Motor neuron (in vitro differentiated cells): ENCODE measurements at regions not wholly inside any gene's neighbourhood (a gene's known extent, or its start where the extent isn't known, plus 50 kb on each side); places are given as distances from the start of the nearest gene placed in this dataset.
"Not testable (repeated sequence)": the region's sequence is repeated elsewhere in the genome, so short reads cannot be mapped to it uniquely, and the experiment has no call there.

Source experiments
- ATAC-seq, 8 experiments: fragments of 200-7000 bp; cut with Tn5 transposase; replicated peaks in 6 of 8; 2 replicates each; pipeline ENCODE4 v1.8.0; 2021; ENCODE audit warnings: mild to moderate bottlenecking in 8 of 8, moderate library complexity in 8 of 8
- H3K27ac ChIP-seq, 2 donors: fragments of 250-450 bp; sonication (Bioruptor Pico); 2 replicates each; pipeline ENCODE4 v1.9.0; 2021; ENCODE audit warnings: antibody characterized with exemption in 2 of 2, mild to moderate bottlenecking in 2 of 2, moderate library complexity in 1 of 2
- H3K4me1 ChIP-seq, 2 donors: fragments of 250-450 bp; sonication (Bioruptor Pico); replicated peaks in 1 of 2; 2 replicates each; pipeline ENCODE4 v1.6.1; 2021; ENCODE audit warnings: antibody characterized with exemption in 2 of 2, mild to moderate bottlenecking in 2 of 2, moderate library complexity in 1 of 2
- H3K4me3 ChIP-seq, 5 donors: fragments of 250-450 bp; sonication (Bioruptor Pico); 2 replicates each; pipeline ENCODE4 v1.9.0; 2021; ENCODE audit warnings: antibody characterized with exemption in 5 of 5, mild to moderate bottlenecking in 5 of 5, moderate library complexity in 4 of 5
- WGBS, 10 experiments: fragments of 450-650 bp; shearing (Covaris generic); methylation state at CpG; one replicate each; pipeline ENCODE4 v1.0.0; 2022; 5-methylcytosine and 5-hydroxymethylcytosine counted together
- in situ Hi-C, 9 experiments: fragments of 400-800 bp; cut with MboI; loops; one replicate each; pipeline ENCODE4 v1.15.0; 2021; ENCODE audit warnings: low sequenced_read_pairs in 9 of 9, low pct_unique_long_range_greater_than_20kb in 2 of 9; ENCODE audit not compliant: unreplicated experiment in 9 of 9

- H3K4me3 ChIP-seq, ATAC-seq, H3K4me1 ChIP-seq, in situ Hi-C loops, H3K27ac ChIP-seq: not testable (repeated sequence)
- WGBS, 10 experiments, result 63 to 100% (median 78%) methylated on average over 1 to 9 of the region's 13 CpGs; no CpG with 5 or more reads in 4 of the 10 experiments
These were observed 941.9 kb downstream of the C4orf33 start for GRCh38 chr4:130037866-130038265.

- in situ Hi-C loops, ATAC-seq: not testable (repeated sequence)
These were observed 942.6 kb downstream of the C4orf33 start for GRCh38 chr4:130038540-130038939.

GRCh38 chr4:130043732-130044160 is 947.8 kb downstream of the C4orf33 start:
- WGBS, 10 experiments, result 0 to 100% (median 62%) methylated on average over 1 of the region's 1 CpG; no CpG with 5 or more reads in 2 of the 10 experiments
- Histone ChIP-seq H3K27ac (no peak overlapping the region), H3K4me3 (no peak overlapping the region), H3K4me1 (no peaks in the 10 kb centered on the region)
- ATAC-seq, result no peak
- in situ Hi-C loops, result no loop called here

More at GRCh38 chr4:130038540-130038939, 942.6 kb downstream of the C4orf33 start:
- H3K4me1 ChIP-seq, H3K4me3 ChIP-seq, H3K27ac ChIP-seq: not testable (repeated sequence)
- WGBS, 10 experiments, result no CpG with 5 or more reads among the region's 32 CpGs

GRCh38 chr4:130044788-130045531 is 949.0 kb downstream of the C4orf33 start:
- ATAC-seq, result peak in 1 of 8 experiments; percentile 30
- Histone ChIP-seq H3K27ac (no peak overlapping the region), H3K4me1 (no peaks in the 10 kb centered on the region), H3K4me3 (no peak overlapping the region)
- in situ Hi-C loops, result no loop called here
- 0 to 90% (median 54%) methylated on average over 1 to 3 of the region's 3 CpGs; no CpG with 5 or more reads in 1 of the 10 experiments for whole genome bisulfite sequencing, 10 experiments

- 11 to 100% (median 43%) methylated on average over 1 to 2 of the region's 2 CpGs; no CpG with 5 or more reads in 2 of the 10 experiments for WGBS, 10 experiments
- Histone ChIP-seq H3K4me1 (peaks cover 3 to 5% of the 10 kb centered on the region in 2 donors), H3K4me3 (no peak overlapping the region), H3K27ac (no peak overlapping the region)
- ATAC-seq, result peak in 5 of 8 experiments; percentile 35 to 74 (median 54)
- in situ Hi-C loops, result no loop called here
These were observed 957.8 kb downstream of the C4orf33 start for GRCh38 chr4:130053723-130054122.

- no peak for ATAC-seq
- Histone ChIP-seq H3K4me1 (peaks cover 3 to 5% of the 10 kb centered on the region in 2 donors), H3K27ac (no peak overlapping the region), H3K4me3 (no peak overlapping the region)
- in situ Hi-C loops, result no loop called here
- WGBS, 10 experiments, result 0 to 100% (median 68%) methylated on average over 1 of the region's 1 CpG; no CpG with 5 or more reads in 2 of the 10 experiments
These were observed 959.0 kb downstream of the C4orf33 start for GRCh38 chr4:130054908-130055307.

- 20 to 100% (median 100%) methylated on average over 1 to 2 of the region's 2 CpGs; no CpG with 5 or more reads in 5 of the 10 experiments for WGBS, 10 experiments
These were observed 960.3 kb downstream of the C4orf33 start for GRCh38 chr4:130056286-130056685.

GRCh38 chr4:130064471-130064870 is 968.5 kb downstream of the C4orf33 start:
- ATAC-seq, result no peak
- Histone ChIP-seq H3K27ac (no peak overlapping the region), H3K4me3 (no peak overlapping the region), H3K4me1 (no peaks in the 10 kb centered on the region)
- 100% methylated on average over 1 to 2 of the region's 2 CpGs; no CpG with 5 or more reads in 7 of the 10 experiments for WGBS, 10 experiments
- in situ Hi-C loops, result no loop called here

More at GRCh38 chr4:130056286-130056685, 960.3 kb downstream of the C4orf33 start:
- H3K27ac ChIP-seq, result no peak overlapping the region
- in situ Hi-C loops, result no loop called here
- no peak overlapping the region for H3K4me3 ChIP-seq
- ATAC-seq, result no peak
- H3K4me1 ChIP-seq, result peaks cover 3 to 5% of the 10 kb centered on the region in 2 donors

- Histone ChIP-seq H3K4me1 (no peaks in the 10 kb centered on the region), H3K27ac (no peak overlapping the region), H3K4me3 (no peak overlapping the region)
- 0 to 100% (median 80%) methylated on average over 1 of the region's 1 CpG; no CpG with 5 or more reads in 3 of the 10 experiments for WGBS, 10 experiments
- in situ Hi-C loops, result no loop called here
- no peak for ATAC-seq
These were observed 971.5 kb downstream of the C4orf33 start for GRCh38 chr4:130067419-130067818.

GRCh38 chr4:130068072-130068471 is 972.1 kb downstream of the C4orf33 start:
- Histone ChIP-seq H3K4me3 (no peak overlapping the region), H3K27ac (no peak overlapping the region), H3K4me1 (no peaks in the 10 kb centered on the region)
- in situ Hi-C loops, result no loop called here
- 0 to 78% (median 29%) methylated on average over 1 of the region's 1 CpG; no CpG with 5 or more reads in 1 of the 10 experiments for WGBS, 10 experiments
- no peak for ATAC-seq

- no peaks in the 10 kb centered on the region for H3K4me1 ChIP-seq
- 0 to 100% (median 72%) methylated on average over 1 to 2 of the region's 2 CpGs; no CpG with 5 or more reads in 3 of the 10 experiments for WGBS, 10 experiments
- in situ Hi-C loops, result no loop called here
- ATAC-seq, result no peak
- no peak overlapping the region for H3K27ac ChIP-seq
- no peak overlapping the region for H3K4me3 ChIP-seq
These were observed 975.8 kb downstream of the C4orf33 start for GRCh38 chr4:130071746-130072145.

GRCh38 chr4:130073145-130073790 is 977.3 kb downstream of the C4orf33 start:
- WGBS, 10 experiments, result 0 to 91% (median 59%) methylated on average over 1 to 3 of the region's 3 CpGs

GRCh38 chr4:130074096-130074495 is 978.1 kb downstream of the C4orf33 start:
- Histone ChIP-seq H3K4me3 (no peak overlapping the region), H3K27ac (no peak overlapping the region), H3K4me1 (no peaks in the 10 kb centered on the region)
- in situ Hi-C loops, result no loop called here
- no peak for ATAC-seq
- WGBS, 10 experiments, result 0 to 100% (median 50%) methylated on average over 1 to 4 of the region's 5 CpGs; no CpG with 5 or more reads in 1 of the 10 experiments

More at GRCh38 chr4:130073145-130073790, 977.3 kb downstream of the C4orf33 start:
- Histone ChIP-seq H3K4me1 (no peaks in the 10 kb centered on the region), H3K27ac (no peak overlapping the region), H3K4me3 (no peak overlapping the region)
- no peak for ATAC-seq
- in situ Hi-C loops, result no loop called here
